ENCODE measurements at regions not wholly inside any gene's neighbourhood (a gene's known extent, or its start where the extent isn't known, plus 50 kb on each side); places are given as distances from the start of the nearest gene placed in this dataset.
"Not testable (repeated sequence)": the region's sequence is repeated elsewhere in the genome, so short reads cannot be mapped to it uniquely, and the experiment has no call there.

GRCh38 chr1:47538530-47538929 lies 100.7 kb downstream of the FOXD2 start:
- not testable (repeated sequence) for TF ChIP-seq POLR2AphosphoS5 (IDR thresholded peaks at IDR 0.05; ENCODE audit: low read depth, low read length); POLR2A (IDR thresholded peaks at IDR 0.05; ENCODE audit: low read depth, low read length); TAF1 (IDR thresholded peaks at IDR 0.05; ENCODE audit: borderline replicate concordance, low read depth, low read length)
